ENCODE measurements at regions not wholly inside any gene's neighbourhood (a gene's known extent, or its start where the extent isn't known, plus 50 kb on each side); places are given as distances from the start of the nearest gene placed in this dataset.
A peak's percentile ranks its signal among the peaks of the same experiment; 100 is the strongest.

GRCh38 chr7:106178593-106179134, 66.6 kb upstream of the SYPL1 start:
- H3K27ac Mint-ChIP-seq: peak overlapping the region in 1 of 3 experiments; percentile 74; a peak in 1 of 7 replicates
- Histone ChIP-seq H3K23ac (ENCODE audit: insufficient read length, low read depth, low read length) (no peak overlapping the region), H3K27ac (ENCODE audit: insufficient read length, low read depth, low read length) (no peak overlapping the region), H2BK20ac (ENCODE audit: low read depth, low read length, poor library complexity, severe bottlenecking) (no peak overlapping the region), H2BK12ac (ENCODE audit: insufficient read length, low read depth, low read length) (no peak overlapping the region), H3K14ac (ENCODE audit: insufficient read depth, low read length) (no peak overlapping the region), H4K8ac (replicated peaks; ENCODE audit: insufficient read length, low read depth, low read length) (no peak overlapping the region), H3K27me3 (ENCODE audit: insufficient read depth, low read length) (no peaks in the 10 kb centered on the region), H3K18ac (ENCODE audit: insufficient read length, low read depth, low read length) (no peak overlapping the region), H3T11ph (ENCODE audit: low read length) (no peak overlapping the region), H3K9me3 (ENCODE audit: control insufficient read depth, low read depth, low read length) (no peaks in the 10 kb centered on the region), H3K79me2 (ENCODE audit: insufficient read depth, low read length) (no peaks in the 10 kb centered on the region), H2AK5ac (ENCODE audit: insufficient read length, low read length) (no peak overlapping the region), H3K4me2 (ENCODE audit: insufficient read depth, insufficient read length, low read length) (no peak overlapping the region), H4K91ac (ENCODE audit: insufficient read length, low read depth, low read length) (no peak overlapping the region), H3K4ac (ENCODE audit: low read depth, low read length) (no peak overlapping the region), H3K4me1 (ENCODE audit: insufficient read depth, low read length) (peaks cover 6% of the 10 kb centered on the region; the same call in 1 of the 2 replicates), H3K23me2 (ENCODE audit: insufficient read length, low read depth, low read length, poor library complexity, severe bottlenecking) (no peaks in the 10 kb centered on the region), H2BK120ac (ENCODE audit: low read depth, low read length, poor library complexity, severe bottlenecking) (no peak overlapping the region), H3K9ac (ENCODE audit: extremely low read depth, insufficient read length, low read length) (no peak overlapping the region), H3K56ac (ENCODE audit: insufficient read length, low read depth, low read length) (no peak overlapping the region), H2BK15ac (ENCODE audit: low read depth, low read length) (no peak overlapping the region), H2AFZ (ENCODE audit: low read length) (no peak overlapping the region), H2BK5ac (ENCODE audit: insufficient read length, low read length) (no peak overlapping the region), H3K79me1 (ENCODE audit: insufficient read depth, low read depth, low read length, poor library complexity, severe bottlenecking) (no peaks in the 10 kb centered on the region), H4K5ac (ENCODE audit: insufficient read length, low read depth, low read length) (no peak overlapping the region), H4K20me1 (ENCODE audit: control insufficient read depth, insufficient read depth, insufficient read length) (no peaks in the 10 kb centered on the region)
- H3K36me3 Mint-ChIP-seq (ENCODE audit: insufficient read depth in 1 of 3, low read depth in 3 of 3): peaks cover 0 to 5% (median 0%) of the 10 kb centered on the region in 3 experiments; a peak in 1 of 7 replicates
- no peak for TF ChIP-seq CTCF (conservative IDR thresholded peaks at IDR 0.05)
- no CpG with 5 or more reads among the region's 3 CpGs for WGBS (ENCODE audit: extremely low coverage, insufficient read length, low lambda C conversion rate)
- no peaks in the 10 kb centered on the region; a peak in 2 of 5 replicates for H3K9me3 Mint-ChIP-seq
- peaks cover 2% of the 10 kb centered on the region; the same call in 1 of the 2 replicates for H3K27me3 Mint-ChIP-seq (ENCODE audit: low read depth)
- DNase-seq: no peak
- no peak overlapping the region for H3K4me3 Mint-ChIP-seq
- H3K4me1 Mint-ChIP-seq: peaks cover 27 to 30% of the 10 kb centered on the region in 2 experiments
